ENCODE measurements at regions not wholly inside any gene's neighbourhood (a gene's known extent, or its start where the extent isn't known, plus 50 kb on each side); places are given as distances from the start of the nearest gene placed in this dataset.

DNA sequence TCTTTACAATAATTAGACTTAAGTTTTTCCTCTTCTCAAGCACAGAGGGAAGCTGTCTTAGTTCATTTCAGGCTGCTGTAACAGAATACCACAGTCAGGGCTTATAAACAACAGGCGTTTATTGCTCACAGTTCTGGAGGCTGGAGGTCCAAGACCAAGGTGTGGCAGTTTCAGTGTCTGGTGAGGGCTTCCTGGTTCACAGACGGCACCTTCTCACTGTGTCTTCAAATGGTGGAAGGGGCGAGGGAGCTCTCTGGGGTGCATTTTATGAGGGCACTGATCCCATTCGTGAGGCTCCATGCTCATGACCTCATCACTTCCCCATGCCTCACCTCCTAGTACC lies 115.7 kb upstream of the MXRA5 start:
- CTCF ChIA-PET (ENCODE audit: unreplicated experiment), result no interaction called here
- no peak overlapping the region for H2AFZ ChIP-seq (ENCODE audit: low read length)
- H3K4me1 ChIP-seq (ENCODE audit: insufficient read depth, low read length, poor library complexity, severe bottlenecking), result no peaks in the 10 kb centered on the region
- no peak overlapping the region for H3K27ac ChIP-seq (ENCODE audit: low read depth, low read length, poor library complexity, severe bottlenecking)
- H3K79me2 ChIP-seq (ENCODE audit: insufficient read depth, low read depth, low read length), result no peaks in the 10 kb centered on the region
- H3K9me2 ChIP-seq (ENCODE audit: insufficient read depth, low read length), result no peaks in the 10 kb centered on the region
- H3K4me2 ChIP-seq (ENCODE audit: low read length), result no peak overlapping the region
- no peaks in the 10 kb centered on the region for H3K36me3 ChIP-seq (ENCODE audit: insufficient read depth, low read length)
- no peaks in the 10 kb centered on the region for H4K20me1 ChIP-seq (ENCODE audit: insufficient read depth, low read length)
- intact Hi-C loops (cut with micrococcal nuclease; ENCODE audit: unreplicated experiment), result no loop called here
- POLR2A ChIA-PET, result no interaction called here
- TF ChIP-seq EZH2phosphoT487 (IDR thresholded peaks at IDR 0.05; ENCODE audit: borderline replicate concordance, low read depth, low read length), result no peak
- TF ChIP-seq, protein P1, sequence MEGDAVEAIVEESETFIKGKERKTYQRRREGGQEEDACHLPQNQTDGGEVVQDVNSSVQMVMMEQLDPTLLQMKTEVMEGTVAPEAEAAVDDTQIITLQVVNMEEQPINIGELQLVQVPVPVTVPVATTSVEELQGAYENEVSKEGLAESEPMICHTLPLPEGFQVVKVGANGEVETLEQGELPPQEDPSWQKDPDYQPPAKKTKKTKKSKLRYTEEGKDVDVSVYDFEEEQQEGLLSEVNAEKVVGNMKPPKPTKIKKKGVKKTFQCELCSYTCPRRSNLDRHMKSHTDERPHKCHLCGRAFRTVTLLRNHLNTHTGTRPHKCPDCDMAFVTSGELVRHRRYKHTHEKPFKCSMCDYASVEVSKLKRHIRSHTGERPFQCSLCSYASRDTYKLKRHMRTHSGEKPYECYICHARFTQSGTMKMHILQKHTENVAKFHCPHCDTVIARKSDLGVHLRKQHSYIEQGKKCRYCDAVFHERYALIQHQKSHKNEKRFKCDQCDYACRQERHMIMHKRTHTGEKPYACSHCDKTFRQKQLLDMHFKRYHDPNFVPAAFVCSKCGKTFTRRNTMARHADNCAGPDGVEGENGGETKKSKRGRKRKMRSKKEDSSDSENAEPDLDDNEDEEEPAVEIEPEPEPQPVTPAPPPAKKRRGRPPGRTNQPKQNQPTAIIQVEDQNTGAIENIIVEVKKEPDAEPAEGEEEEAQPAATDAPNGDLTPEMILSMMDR (conservative IDR thresholded peaks at IDR 0.05; ENCODE audit: low read length), result no peak
- no TSS peak for BruUV-seq (replicated peaks)
- no peak overlapping the region for H3K4me3 ChIP-seq (ENCODE audit: low read depth, low read length, poor library complexity, severe bottlenecking)
- no peak for DNase-seq (ENCODE audit: low spot score)
- H3K9me3 ChIP-seq (ENCODE audit: low read length), result no peaks in the 10 kb centered on the region

DNA sequence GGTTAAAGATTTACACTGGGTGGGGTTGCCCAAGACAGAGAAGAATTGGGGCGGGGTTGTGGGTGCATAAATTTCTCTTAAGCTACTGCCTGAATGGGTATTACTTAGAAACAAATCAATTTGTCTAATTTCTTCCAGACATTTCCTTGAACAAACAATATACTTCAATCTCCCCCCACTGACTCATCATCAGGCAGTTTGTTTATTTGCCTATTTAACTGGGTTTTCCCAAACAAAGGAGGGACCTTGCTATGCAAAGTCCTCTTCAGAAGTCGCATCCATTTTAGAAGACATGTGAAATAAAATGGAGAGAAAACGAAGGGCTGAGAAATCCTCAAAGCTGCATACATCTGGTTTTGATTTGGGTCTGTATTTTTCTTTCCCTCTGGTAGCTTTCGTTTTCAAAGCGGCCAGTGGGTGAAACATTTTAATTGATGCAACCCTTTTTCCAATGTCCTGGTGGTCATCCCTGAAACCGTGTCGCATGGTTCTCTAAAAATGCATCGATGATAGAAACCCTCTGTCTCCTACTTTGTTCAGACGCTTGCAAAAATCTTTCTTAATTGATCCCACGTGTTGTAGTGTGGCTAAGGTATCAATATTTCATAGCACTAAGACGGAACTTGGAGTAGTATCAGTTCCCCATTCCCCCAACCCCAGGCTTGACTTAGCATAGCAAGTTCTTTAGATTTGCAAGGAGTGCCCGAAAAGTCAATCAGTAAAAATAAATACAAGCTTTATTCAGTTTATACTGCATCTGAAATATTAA lies 115.1 kb upstream of the MXRA5 start:
- no peak for DNase-seq (ENCODE audit: low spot score)
- Histone ChIP-seq H3K4me2 (ENCODE audit: low read length) (no peak overlapping the region), H3K4me1 (ENCODE audit: insufficient read depth, low read length, poor library complexity, severe bottlenecking) (no peaks in the 10 kb centered on the region), H2AFZ (ENCODE audit: low read length) (no peak overlapping the region), H3K79me2 (ENCODE audit: insufficient read depth, low read depth, low read length) (no peaks in the 10 kb centered on the region), H3K9me2 (ENCODE audit: insufficient read depth, low read length) (no peaks in the 10 kb centered on the region), H3K36me3 (ENCODE audit: insufficient read depth, low read length) (no peaks in the 10 kb centered on the region), H3K27ac (ENCODE audit: low read depth, low read length, poor library complexity, severe bottlenecking) (no peak overlapping the region), H3K4me3 (ENCODE audit: low read depth, low read length, poor library complexity, severe bottlenecking) (no peak overlapping the region), H4K20me1 (ENCODE audit: insufficient read depth, low read length) (no peaks in the 10 kb centered on the region), H3K9me3 (ENCODE audit: low read length) (no peaks in the 10 kb centered on the region)
- TF ChIP-seq EZH2phosphoT487 (IDR thresholded peaks at IDR 0.05; ENCODE audit: borderline replicate concordance, low read depth, low read length), result no peak
- TF ChIP-seq, protein P1 (conservative IDR thresholded peaks at IDR 0.05; ENCODE audit: low read length), result no peak
- intact Hi-C loops (cut with micrococcal nuclease; ENCODE audit: unreplicated experiment), result no loop called here
- BruUV-seq (replicated peaks), result no TSS peak
- ChIA-PET POLR2A (no interaction called here), CTCF (ENCODE audit: unreplicated experiment) (no interaction called here)

DNA sequence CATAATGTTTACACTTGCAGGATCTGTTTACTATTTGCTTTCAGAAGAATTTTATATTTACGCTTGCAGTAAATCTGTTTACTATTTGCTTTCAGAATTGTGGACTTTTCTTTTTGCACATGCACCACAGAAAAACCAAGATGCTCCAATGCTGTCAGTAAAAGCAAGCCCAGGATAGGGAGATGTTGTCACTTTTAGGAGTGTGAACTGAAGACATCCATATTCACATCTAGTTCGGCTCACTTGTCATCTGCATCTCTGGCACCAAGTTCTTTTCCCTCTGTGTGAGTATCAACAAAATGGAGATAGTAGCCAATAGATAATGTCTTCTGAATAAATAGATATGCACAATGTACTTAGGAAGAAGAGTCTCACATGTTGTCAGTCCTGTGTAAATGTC lies 109.3 kb upstream of the MXRA5 start:
- H3K4me3 ChIP-seq (ENCODE audit: low read depth, low read length, poor library complexity, severe bottlenecking), result no peak overlapping the region
- H3K9me3 ChIP-seq (ENCODE audit: low read length), result no peaks in the 10 kb centered on the region
- no peak overlapping the region for H2AFZ ChIP-seq (ENCODE audit: low read length)
- H3K4me2 ChIP-seq (ENCODE audit: low read length), result no peak overlapping the region
- TF ChIP-seq, protein P1 (conservative IDR thresholded peaks at IDR 0.05; ENCODE audit: low read length), result no peak
- H3K79me2 ChIP-seq (ENCODE audit: insufficient read depth, low read depth, low read length), result no peaks in the 10 kb centered on the region
- no peaks in the 10 kb centered on the region for H3K9me2 ChIP-seq (ENCODE audit: insufficient read depth, low read length)
- intact Hi-C loops (cut with micrococcal nuclease; ENCODE audit: unreplicated experiment), result no loop called here
- no peaks in the 10 kb centered on the region for H3K36me3 ChIP-seq (ENCODE audit: insufficient read depth, low read length)
- POLR2A ChIA-PET, result no interaction called here
- no peak overlapping the region for H3K27ac ChIP-seq (ENCODE audit: low read depth, low read length, poor library complexity, severe bottlenecking)
- DNase-seq (ENCODE audit: low spot score), result no peak
- CTCF ChIA-PET (ENCODE audit: unreplicated experiment), result no interaction called here
- no peaks in the 10 kb centered on the region for H3K4me1 ChIP-seq (ENCODE audit: insufficient read depth, low read length, poor library complexity, severe bottlenecking)
- no peaks in the 10 kb centered on the region for H4K20me1 ChIP-seq (ENCODE audit: insufficient read depth, low read length)
- no TSS peak for BruUV-seq (replicated peaks)

Data from OCI-LY7 (cell line).